ENCODE measurements at regions not wholly inside any gene's neighbourhood (a gene's known extent, or its start where the extent isn't known, plus 50 kb on each side); places are given as distances from the start of the nearest gene placed in this dataset.

DNA sequence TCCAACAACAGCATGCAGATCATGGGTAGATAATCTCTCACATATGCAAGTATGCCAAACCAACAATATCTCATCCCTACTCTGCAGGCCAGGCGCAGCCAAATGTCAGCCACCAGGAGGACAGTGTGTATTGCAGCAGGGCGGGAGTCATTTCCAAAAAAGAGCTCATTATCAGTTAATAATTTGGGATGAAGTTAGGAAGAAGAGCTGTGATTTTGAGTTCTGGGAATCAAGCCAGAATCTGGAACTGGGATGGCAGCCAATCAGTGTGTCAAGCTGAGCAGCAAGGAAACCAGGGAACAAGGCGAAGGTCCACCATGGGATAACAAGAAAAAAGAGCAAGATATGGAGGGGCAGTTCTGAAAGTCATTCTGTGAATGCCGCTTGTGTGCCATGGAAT is 88.2 kb upstream of the CAMK2D start:
- TF ChIP-seq POLR2A (IDR thresholded peaks at IDR 0.05; ENCODE audit: low read depth, low read length) (no peak), TAF1 (IDR thresholded peaks at IDR 0.05; ENCODE audit: borderline replicate concordance, low read depth, low read length) (no peak), POLR2AphosphoS5 (IDR thresholded peaks at IDR 0.05; ENCODE audit: low read depth, low read length) (no peak)
- FAIRE-seq (no peak), DNase-seq (ENCODE audit: insufficient read length) (no peak)

DNA sequence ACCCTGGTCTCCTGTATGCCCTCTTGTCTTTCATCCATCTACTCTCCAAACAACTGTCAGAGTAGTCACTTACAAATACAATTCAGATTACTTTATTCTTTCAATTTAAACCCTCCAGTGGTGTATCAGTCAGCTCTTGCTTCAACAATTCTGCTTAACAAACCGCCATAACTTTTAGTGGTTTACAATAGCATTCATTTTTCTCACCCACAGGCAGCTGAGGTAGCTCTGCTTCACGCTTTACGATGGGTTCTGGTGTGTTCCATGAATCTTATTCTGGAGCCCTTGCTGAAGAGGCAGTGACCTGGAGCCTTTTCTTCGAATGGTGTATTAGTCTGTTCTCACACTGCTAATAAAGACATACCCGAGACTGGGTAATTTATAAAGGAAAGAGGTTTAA is 86.2 kb upstream of the CAMK2D start:
- no peak for FAIRE-seq

DNA sequence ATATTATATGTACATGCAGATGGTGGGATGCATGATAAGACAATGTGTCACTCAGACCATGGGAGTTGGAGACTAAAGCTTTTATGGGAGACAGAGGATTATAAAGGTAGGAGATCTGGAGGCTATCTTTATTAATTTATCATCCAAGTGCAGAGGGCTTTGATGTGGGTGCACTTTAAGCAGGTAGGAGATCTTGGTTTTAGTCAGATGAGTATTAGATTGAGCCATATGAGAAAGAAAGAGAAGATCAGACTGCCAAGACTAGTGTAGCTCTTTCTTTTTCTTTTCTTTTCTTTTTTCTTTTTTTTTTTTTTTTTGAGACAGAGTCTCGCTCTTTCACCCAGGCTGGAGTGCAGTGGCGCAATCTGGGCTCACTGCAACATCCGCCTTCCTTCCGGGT is 84.9 kb upstream of the CAMK2D start:
- no peak for TF ChIP-seq POLR2A (IDR thresholded peaks at IDR 0.05; ENCODE audit: low read depth, low read length)
- DNase-seq (ENCODE audit: insufficient read length) = no peak
- no peak for FAIRE-seq

More for the DNA sequence above, 86.2 kb upstream of the CAMK2D start:
- no peak for DNase-seq (ENCODE audit: insufficient read length)
- TF ChIP-seq POLR2A (IDR thresholded peaks at IDR 0.05; ENCODE audit: low read depth, low read length) (no peak), TAF1 (IDR thresholded peaks at IDR 0.05; ENCODE audit: borderline replicate concordance, low read depth, low read length) (no peak), POLR2AphosphoS5 (IDR thresholded peaks at IDR 0.05; ENCODE audit: low read depth, low read length) (no peak)

DNA sequence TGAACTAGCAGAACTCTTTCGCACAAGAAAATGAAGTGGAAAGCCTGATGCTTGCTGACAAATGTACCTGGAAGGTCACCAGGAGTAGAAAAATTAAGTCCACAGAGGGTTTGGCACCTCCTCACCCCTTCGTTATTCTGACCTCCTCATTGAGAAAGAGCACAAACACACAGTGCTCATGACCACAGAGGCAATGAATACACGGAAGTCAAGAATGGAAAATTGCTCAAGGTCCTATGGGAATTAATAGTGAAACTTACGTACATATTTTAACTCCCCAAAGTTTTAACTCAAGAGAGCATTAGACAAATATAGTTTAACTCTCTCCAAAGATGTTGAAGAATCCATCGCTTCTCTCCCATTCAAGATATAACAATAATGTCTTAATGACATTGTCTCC is 83.6 kb upstream of the CAMK2D start:
- FAIRE-seq = no peak
- DNase-seq (ENCODE audit: insufficient read length) = no peak
- no peak for TF ChIP-seq TAF1 (IDR thresholded peaks at IDR 0.05; ENCODE audit: borderline replicate concordance, low read depth, low read length)

DNA sequence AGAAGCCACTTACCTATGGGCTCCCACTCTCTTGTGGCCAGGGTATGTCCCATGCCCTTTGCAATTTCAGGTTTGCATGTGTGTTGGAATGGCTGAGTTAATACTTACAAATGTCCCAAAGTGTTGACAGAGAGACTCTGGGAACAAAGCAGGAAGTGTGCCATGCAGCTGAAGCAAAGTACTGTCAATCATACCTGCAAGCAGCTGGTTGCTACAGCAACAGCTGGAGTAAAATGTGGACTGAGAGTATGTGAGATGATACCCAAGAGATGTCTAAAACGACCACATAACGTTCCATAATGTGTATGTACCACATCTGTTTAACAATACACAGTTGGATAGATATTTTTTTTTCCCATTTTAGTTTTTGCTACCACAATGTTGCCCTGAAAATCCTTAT is 82.8 kb upstream of the CAMK2D start:
- DNase-seq (ENCODE audit: insufficient read length) = no peak
- TF ChIP-seq POLR2AphosphoS5 (IDR thresholded peaks at IDR 0.05; ENCODE audit: low read depth, low read length) (no peak), POLR2A (IDR thresholded peaks at IDR 0.05; ENCODE audit: low read depth, low read length) (no peak), TAF1 (IDR thresholded peaks at IDR 0.05; ENCODE audit: borderline replicate concordance, low read depth, low read length) (no peak)
- FAIRE-seq = no peak

DNA sequence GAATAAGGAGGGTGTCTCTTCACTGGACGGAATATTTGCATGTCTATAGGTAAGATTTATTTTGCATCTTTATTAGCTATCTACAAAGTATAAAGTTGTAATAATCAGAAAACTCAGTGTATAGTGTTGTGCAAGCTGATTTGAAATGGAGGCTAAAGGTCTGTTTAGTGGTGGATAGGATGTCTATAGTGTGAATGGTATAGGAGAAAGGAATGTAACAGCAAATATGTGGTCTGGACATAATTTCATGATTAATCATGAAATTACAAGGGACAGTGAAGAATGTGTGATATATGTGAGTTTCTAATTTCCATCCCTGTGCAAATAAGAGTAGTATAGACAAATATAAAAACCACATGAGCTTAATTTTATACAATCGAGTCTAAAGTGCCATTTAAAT is 79.3 kb upstream of the CAMK2D start:
- DNase-seq (ENCODE audit: insufficient read length) = no peak
- FAIRE-seq = no peak
- TF ChIP-seq POLR2AphosphoS5 (IDR thresholded peaks at IDR 0.05; ENCODE audit: low read depth, low read length) (no peak), TAF1 (IDR thresholded peaks at IDR 0.05; ENCODE audit: borderline replicate concordance, low read depth, low read length) (no peak), POLR2A (IDR thresholded peaks at IDR 0.05; ENCODE audit: low read depth, low read length) (no peak)

DNA sequence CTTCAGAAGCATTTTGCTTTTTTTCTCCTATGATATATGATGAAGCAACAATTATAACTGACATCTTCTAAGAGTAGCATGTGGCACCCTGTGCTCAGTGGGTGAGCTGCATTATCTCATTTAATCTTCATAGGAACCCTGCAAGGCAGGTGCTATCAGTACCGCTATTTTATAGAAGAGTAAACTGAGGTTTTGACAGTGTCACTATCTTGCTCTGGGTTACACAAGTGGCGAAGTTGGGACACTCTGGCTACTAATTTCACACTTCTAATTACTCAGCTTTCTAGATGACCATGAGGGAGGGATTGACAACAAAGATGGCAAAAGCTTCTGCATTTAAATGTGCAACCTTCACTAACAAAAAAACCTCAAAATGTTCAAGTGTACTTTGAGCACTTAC is 76.9 kb upstream of the CAMK2D start:
- TF ChIP-seq TAF1 (IDR thresholded peaks at IDR 0.05; ENCODE audit: borderline replicate concordance, low read depth, low read length) = no peak
- no peak for TF ChIP-seq POLR2A (IDR thresholded peaks at IDR 0.05; ENCODE audit: low read depth, low read length)
- no peak for TF ChIP-seq POLR2AphosphoS5 (IDR thresholded peaks at IDR 0.05; ENCODE audit: low read depth, low read length)
- DNase-seq (ENCODE audit: insufficient read length) (no peak), FAIRE-seq (peak; percentile 46)

DNA sequence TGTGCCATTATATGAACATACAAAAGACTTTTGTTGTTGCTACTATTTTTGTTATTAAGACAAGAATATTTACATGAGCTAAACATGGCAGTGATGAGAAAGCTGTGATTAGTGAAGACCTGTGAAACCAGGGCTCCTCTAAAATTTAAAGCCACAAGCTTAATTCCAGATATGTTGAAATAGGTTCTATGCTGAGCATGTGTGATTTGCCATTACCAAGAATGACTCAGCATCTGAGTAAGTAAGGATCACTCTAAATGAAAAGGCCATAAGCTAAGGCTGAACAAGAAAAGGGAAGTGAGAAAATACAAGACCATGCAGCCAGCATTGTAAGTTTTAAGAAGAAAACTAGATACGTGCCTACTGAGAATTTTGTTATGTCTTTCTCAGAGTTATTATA is 75.9 kb upstream of the CAMK2D start:
- no peak for TF ChIP-seq POLR2A (IDR thresholded peaks at IDR 0.05; ENCODE audit: low read depth, low read length)
- TF ChIP-seq TAF1 (IDR thresholded peaks at IDR 0.05; ENCODE audit: borderline replicate concordance, low read depth, low read length) = no peak
- TF ChIP-seq POLR2AphosphoS5 (IDR thresholded peaks at IDR 0.05; ENCODE audit: low read depth, low read length) = no peak
- FAIRE-seq (peak; percentile 98), DNase-seq (ENCODE audit: insufficient read length) (no peak)

DNA sequence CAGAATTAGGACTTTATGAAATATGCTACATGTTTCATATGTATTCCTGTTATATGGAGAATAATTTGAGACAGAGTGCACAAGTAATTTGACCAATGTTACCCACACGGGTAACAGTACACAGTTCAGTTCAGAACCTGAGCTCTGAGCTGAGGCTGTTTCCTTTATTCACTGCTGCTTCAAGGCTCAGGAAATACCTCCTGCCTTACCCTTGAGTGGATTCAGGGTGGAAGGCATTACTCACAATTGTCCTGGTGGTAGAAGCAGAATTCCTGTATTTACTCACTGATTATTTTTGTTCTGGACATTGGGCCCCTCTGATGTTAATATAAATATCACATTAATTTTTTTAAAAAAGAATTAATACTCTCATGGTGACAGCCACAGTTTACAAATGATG is 73.5 kb upstream of the CAMK2D start:
- no peak for DNase-seq (ENCODE audit: insufficient read length)
- no peak for TF ChIP-seq POLR2AphosphoS5 (IDR thresholded peaks at IDR 0.05; ENCODE audit: low read depth, low read length)
- no peak for TF ChIP-seq POLR2A (IDR thresholded peaks at IDR 0.05; ENCODE audit: low read depth, low read length)
- TF ChIP-seq TAF1 (IDR thresholded peaks at IDR 0.05; ENCODE audit: borderline replicate concordance, low read depth, low read length) = no peak
- no peak for FAIRE-seq

DNA sequence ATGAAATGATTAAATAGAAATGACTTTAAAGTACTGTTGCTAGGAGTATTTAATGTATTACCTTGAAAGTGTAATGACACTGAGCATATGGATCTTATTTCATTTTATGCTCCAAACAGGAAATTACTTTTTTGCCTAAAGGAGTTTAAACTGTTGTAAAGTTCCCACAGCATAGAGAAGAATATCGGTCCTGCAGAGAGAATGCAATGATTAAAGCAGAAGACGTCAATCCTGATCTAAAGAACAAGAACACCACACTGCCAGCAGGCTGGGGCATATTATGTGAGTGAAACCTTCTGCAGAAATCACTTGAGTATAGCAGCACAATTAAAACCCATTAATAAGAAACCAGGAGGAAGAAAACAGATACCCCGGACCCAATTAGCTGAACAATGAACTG is 72.8 kb upstream of the CAMK2D start:
- no peak for FAIRE-seq
- no peak for TF ChIP-seq TAF1 (IDR thresholded peaks at IDR 0.05; ENCODE audit: borderline replicate concordance, low read depth, low read length)
- no peak for TF ChIP-seq POLR2AphosphoS5 (IDR thresholded peaks at IDR 0.05; ENCODE audit: low read depth, low read length)
- TF ChIP-seq POLR2A (IDR thresholded peaks at IDR 0.05; ENCODE audit: low read depth, low read length) = no peak
- DNase-seq (ENCODE audit: insufficient read length) = no peak

DNA sequence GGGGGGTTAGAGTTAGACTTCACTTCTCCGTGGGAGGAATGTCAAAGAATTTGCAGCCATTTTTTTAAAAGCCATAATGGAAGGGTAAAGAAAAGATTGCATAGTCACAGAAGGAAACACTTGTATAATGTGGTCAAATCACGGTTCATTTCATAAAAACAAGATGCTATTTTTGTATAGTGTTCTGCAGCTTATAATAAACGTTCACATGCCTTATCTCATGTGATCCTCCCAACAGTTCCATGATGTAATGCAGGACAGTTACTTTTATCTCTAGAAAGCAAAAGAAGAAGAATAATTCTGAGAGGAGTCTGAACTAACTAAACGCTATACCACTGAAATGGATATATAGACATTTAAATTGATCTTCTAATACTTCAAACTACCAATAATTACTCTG is 71.3 kb upstream of the CAMK2D start:
- no peak for TF ChIP-seq POLR2AphosphoS5 (IDR thresholded peaks at IDR 0.05; ENCODE audit: low read depth, low read length)
- TF ChIP-seq TAF1 (IDR thresholded peaks at IDR 0.05; ENCODE audit: borderline replicate concordance, low read depth, low read length) = no peak
- TF ChIP-seq POLR2A (IDR thresholded peaks at IDR 0.05; ENCODE audit: low read depth, low read length) = no peak
- FAIRE-seq = no peak

DNA sequence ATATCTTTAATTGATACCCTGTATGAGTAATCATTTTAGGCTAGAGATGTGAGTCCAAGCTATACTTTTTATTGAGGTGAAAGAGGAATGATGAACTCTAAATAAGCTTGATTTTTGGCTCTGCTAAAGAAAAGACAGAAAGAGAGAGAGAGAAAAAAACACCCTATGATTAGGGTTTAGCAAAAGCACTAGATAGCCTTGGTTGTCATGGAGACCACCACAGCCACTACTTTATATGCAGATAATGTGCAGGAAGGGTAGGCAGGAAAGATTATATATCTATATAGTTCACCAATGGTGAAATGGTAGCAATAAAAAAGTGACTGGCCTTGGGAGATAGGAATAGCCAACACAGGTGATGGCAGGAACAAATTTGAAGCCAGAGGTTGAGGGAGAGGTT is 69.9 kb upstream of the CAMK2D start:
- TF ChIP-seq POLR2AphosphoS5 (IDR thresholded peaks at IDR 0.05; ENCODE audit: low read depth, low read length) = no peak
- TF ChIP-seq TAF1 (IDR thresholded peaks at IDR 0.05; ENCODE audit: borderline replicate concordance, low read depth, low read length) = no peak
- no peak for TF ChIP-seq POLR2A (IDR thresholded peaks at IDR 0.05; ENCODE audit: low read depth, low read length)
- DNase-seq (ENCODE audit: insufficient read length) (no peak), FAIRE-seq (no peak)

More for the DNA sequence above, 71.3 kb upstream of the CAMK2D start:
- no peak for DNase-seq (ENCODE audit: insufficient read length)

DNA sequence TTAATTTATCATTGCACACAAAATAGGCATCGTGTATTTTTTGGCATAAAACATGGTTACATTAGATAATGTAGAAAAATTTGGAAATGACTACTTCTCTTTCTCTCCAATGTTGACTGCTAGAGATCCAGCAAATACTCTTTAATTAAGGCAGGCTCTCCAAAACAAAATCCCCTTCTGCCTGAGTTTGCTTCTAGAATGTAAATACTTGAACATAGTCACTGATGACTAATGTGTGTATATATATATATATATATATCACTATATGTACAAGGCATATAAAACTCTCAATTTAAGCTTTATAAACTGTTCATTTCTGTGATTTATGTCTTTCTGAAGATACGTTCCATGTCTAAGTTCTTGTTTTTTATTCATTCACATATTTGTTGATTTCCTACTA is 67.2 kb upstream of the CAMK2D start:
- no peak for FAIRE-seq
- no peak for DNase-seq (ENCODE audit: insufficient read length)
- TF ChIP-seq POLR2AphosphoS5 (IDR thresholded peaks at IDR 0.05; ENCODE audit: low read depth, low read length) (no peak), POLR2A (IDR thresholded peaks at IDR 0.05; ENCODE audit: low read depth, low read length) (no peak), TAF1 (IDR thresholded peaks at IDR 0.05; ENCODE audit: borderline replicate concordance, low read depth, low read length) (no peak)
